Activated CD4-positive, CD25-positive, alpha-beta regulatory T cell treated with anti-CD3 and anti-CD28 coated beads, Interleukin-2, amount 50 U/mL, for 24 hours (primary cell): ENCODE measurements at regions not wholly inside any gene's neighbourhood (a gene's known extent, or its start where the extent isn't known, plus 50 kb on each side); places are given as distances from the start of the nearest gene placed in this dataset.
"Not testable (repeated sequence)": the region's sequence is repeated elsewhere in the genome, so short reads cannot be mapped to it uniquely, and the experiment has no call there.

Experiments
- ATAC-seq, 2 donors: fragments of 150-1000 bp; cut with Tn5 transposase; one replicate each; pipeline ENCODE4 v1.10.0; 2021; ENCODE audit warnings: mild to moderate bottlenecking in 1 of 2, moderate library complexity in 1 of 2

- ATAC-seq = no peak
These were observed 615.6 kb downstream of the KCNH5 start for GRCh38 chr14:62429683-62430082.

GRCh38 chr14:62431496-62431895 is 613.8 kb downstream of the KCNH5 start:
- no peak for ATAC-seq

- no peak for ATAC-seq
These were observed 612.3 kb downstream of the KCNH5 start for GRCh38 chr14:62432955-62433354.

- ATAC-seq = no peak
These were observed 609.0 kb downstream of the KCNH5 start for GRCh38 chr14:62436261-62436660.

GRCh38 chr14:62439210-62439609 is 606.0 kb downstream of the KCNH5 start:
- no peak for ATAC-seq

- ATAC-seq = no peak
These were observed 601.5 kb downstream of the KCNH5 start for GRCh38 chr14:62443796-62444195.

GRCh38 chr14:62445570-62445969 is 599.7 kb downstream of the KCNH5 start:
- ATAC-seq = no peak

GRCh38 chr14:62451221-62451620 is 594.0 kb downstream of the KCNH5 start:
- no peak for ATAC-seq

GRCh38 chr14:62453226-62453625 is 592.0 kb downstream of the KCNH5 start:
- no peak for ATAC-seq

GRCh38 chr14:62455446-62455845 is 589.8 kb downstream of the KCNH5 start:
- ATAC-seq = no peak

GRCh38 chr14:62462988-62463387 is 582.3 kb downstream of the KCNH5 start:
- ATAC-seq = no peak

GRCh38 chr14:62468946-62469345 is 576.3 kb downstream of the KCNH5 start:
- no peak for ATAC-seq

GRCh38 chr14:62470935-62471334 is 574.3 kb downstream of the KCNH5 start:
- ATAC-seq = no peak

- ATAC-seq = no peak
These were observed 554.1 kb downstream of the KCNH5 start for GRCh38 chr14:62491146-62491545.

- ATAC-seq = no peak
These were observed 547.5 kb downstream of the KCNH5 start for GRCh38 chr14:62497708-62498107.

GRCh38 chr14:62501021-62501750 is 544.1 kb downstream of the KCNH5 start:
- no peak for ATAC-seq

GRCh38 chr14:62505045-62505444 is 540.2 kb downstream of the KCNH5 start:
- no peak for ATAC-seq

- ATAC-seq = not testable (repeated sequence)
These were observed 523.9 kb downstream of the KCNH5 start for GRCh38 chr14:62521309-62521708.

- no peak for ATAC-seq
These were observed 517.0 kb downstream of the KCNH5 start for GRCh38 chr14:62528296-62528695.

- ATAC-seq = no peak
These were observed 513.1 kb downstream of the KCNH5 start for GRCh38 chr14:62532181-62532580.

GRCh38 chr14:62546862-62547474 is 498.3 kb downstream of the KCNH5 start:
- no peak for ATAC-seq

- no peak for ATAC-seq
These were observed 487.8 kb downstream of the KCNH5 start for GRCh38 chr14:62557416-62557815.

- ATAC-seq = no peak
These were observed 486.8 kb downstream of the KCNH5 start for GRCh38 chr14:62558451-62558850.

GRCh38 chr14:62585247-62585646 is 460.0 kb downstream of the KCNH5 start:
- ATAC-seq = no peak

- ATAC-seq = no peak
These were observed 452.4 kb downstream of the KCNH5 start for GRCh38 chr14:62592877-62593276.
